Natural killer cell treated with Interleukin-12 subunit alpha and Interleukin-12 subunit beta and Interleukin-15 and Interleukin-18, amount 100 ng/mL, for 72 hours (primary cell): ENCODE measurements at regions not wholly inside any gene's neighbourhood (a gene's known extent, or its start where the extent isn't known, plus 50 kb on each side); places are given as distances from the start of the nearest gene placed in this dataset.
A peak's percentile ranks its signal among the peaks of the same experiment; 100 is the strongest.

Experiments used
- ATAC-seq, 2 donors: fragments of 150-1000 bp; cut with Tn5 transposase in 1 of 2; sonication (Bioruptor Pico), chemical (Tn5 transposase) in 1 of 2; 2 replicates each; pipeline ENCODE4 v1.10.0; 2021
- DNase-seq: peaks from one replicate; pipeline ENCODE4 v3.0.0; 2022; ENCODE audit warnings: low spot score
- H3K27ac Mint-ChIP-seq, 2 donors: 1 replicate in 1 of 2; 2 replicates in 1 of 2; pipeline ENCODE4 v1.8.0; 2022; ENCODE audit warnings: mixed read lengths in 2 of 2, mild to moderate bottlenecking in 1 of 2, moderate library complexity in 1 of 2
- H3K27me3 Mint-ChIP-seq, 2 donors: 1 replicate in 1 of 2; 2 replicates in 1 of 2; pipeline ENCODE4 v1.8.0; 2022; ENCODE audit warnings: mixed read lengths in 2 of 2
- H3K36me3 Mint-ChIP-seq: one replicate; pipeline ENCODE4 v1.8.0; 2022; ENCODE audit warnings: mixed read lengths
- H3K4me1 Mint-ChIP-seq, 2 donors: 1 replicate in 1 of 2; 2 replicates in 1 of 2; pipeline ENCODE4 v1.8.0; 2022; ENCODE audit warnings: low read depth in 2 of 2, mixed read lengths in 2 of 2, mild to moderate bottlenecking in 1 of 2
- H3K4me3 Mint-ChIP-seq: one replicate; pipeline ENCODE4 v1.8.0; 2022; ENCODE audit warnings: mixed read lengths
- H3K9me3 Mint-ChIP-seq: 2 replicates; pipeline ENCODE4 v1.8.0; 2022; ENCODE audit warnings: mixed read lengths

- DNase-seq: no peak
- Mint-ChIP-seq H3K4me1 (peaks cover 5% of the 10 kb centered on the region in 2 donors), H3K9me3 (no peaks in the 10 kb centered on the region), H3K27ac (no peak overlapping the region), H3K27me3 (peaks cover 10 to 14% of the 10 kb centered on the region in 2 donors), H3K36me3 (no peaks in the 10 kb centered on the region), H3K4me3 (no peak overlapping the region)
- no peak for ATAC-seq
These were observed 157.4 kb downstream of the SIPA1L2 start for GRCh38 chr1:232472485-232473041.

- DNase-seq: no peak
- peaks cover 5% of the 10 kb centered on the region in 2 donors for H3K4me1 Mint-ChIP-seq
- no peaks in the 10 kb centered on the region for H3K36me3 Mint-ChIP-seq
- no peak for ATAC-seq
- H3K27ac Mint-ChIP-seq: no peak overlapping the region
- no peaks in the 10 kb centered on the region for H3K9me3 Mint-ChIP-seq
- H3K27me3 Mint-ChIP-seq: peaks cover 3 to 9% of the 10 kb centered on the region in 2 donors
- no peak overlapping the region for H3K4me3 Mint-ChIP-seq
These were observed 158.7 kb downstream of the SIPA1L2 start for GRCh38 chr1:232471250-232471649.

GRCh38 chr1:232470711-232471110, 159.2 kb downstream of the SIPA1L2 start:
- peaks cover 0 to 7% of the 10 kb centered on the region in 2 donors for H3K27me3 Mint-ChIP-seq
- H3K4me1 Mint-ChIP-seq: peaks cover 5% of the 10 kb centered on the region in 2 donors
- no peaks in the 10 kb centered on the region for H3K36me3 Mint-ChIP-seq
- no peak for DNase-seq
- no peak overlapping the region for H3K27ac Mint-ChIP-seq
- H3K9me3 Mint-ChIP-seq: no peaks in the 10 kb centered on the region
- ATAC-seq: no peak
- H3K4me3 Mint-ChIP-seq: no peak overlapping the region

- Mint-ChIP-seq H3K4me3 (no peak overlapping the region), H3K27ac (no peak overlapping the region), H3K9me3 (no peaks in the 10 kb centered on the region), H3K4me1 (peaks cover 5% of the 10 kb centered on the region in 2 donors), H3K27me3 (peaks cover 10 to 16% of the 10 kb centered on the region in 2 donors), H3K36me3 (no peaks in the 10 kb centered on the region)
- no peak for DNase-seq
- ATAC-seq: no peak
These were observed 161.7 kb downstream of the SIPA1L2 start for GRCh38 chr1:232468249-232468648.

GRCh38 chr1:232467073-232467760, 162.7 kb downstream of the SIPA1L2 start:
- Mint-ChIP-seq H3K27me3 (peaks cover 20% of the 10 kb centered on the region in 2 donors), H3K4me1 (peaks cover 5% of the 10 kb centered on the region in 2 donors), H3K4me3 (no peak overlapping the region), H3K36me3 (no peaks in the 10 kb centered on the region), H3K9me3 (no peaks in the 10 kb centered on the region), H3K27ac (no peak overlapping the region)
- ATAC-seq: no peak
- DNase-seq: no peak

- DNase-seq (no peak), ATAC-seq (no peak)
- no peak overlapping the region for H3K27ac Mint-ChIP-seq
- H3K36me3 Mint-ChIP-seq: no peaks in the 10 kb centered on the region
- peaks cover 24 to 37% of the 10 kb centered on the region in 2 donors for H3K27me3 Mint-ChIP-seq
- H3K4me3 Mint-ChIP-seq: no peak overlapping the region
- peaks cover 1 to 3% of the 10 kb centered on the region in 2 donors for H3K4me1 Mint-ChIP-seq
- no peaks in the 10 kb centered on the region for H3K9me3 Mint-ChIP-seq
These were observed 165.6 kb downstream of the SIPA1L2 start for GRCh38 chr1:232464325-232464724.

- H3K36me3 Mint-ChIP-seq: no peaks in the 10 kb centered on the region
- H3K4me1 Mint-ChIP-seq: peaks cover 10 to 12% of the 10 kb centered on the region in 2 donors
- DNase-seq (no peak), ATAC-seq (no peak)
- H3K27me3 Mint-ChIP-seq: peaks cover 27 to 37% of the 10 kb centered on the region in 2 donors
- H3K9me3 Mint-ChIP-seq: no peaks in the 10 kb centered on the region
- no peak overlapping the region for H3K27ac Mint-ChIP-seq
- H3K4me3 Mint-ChIP-seq: no peak overlapping the region
These were observed 166.7 kb downstream of the SIPA1L2 start for GRCh38 chr1:232463225-232463624.

GRCh38 chr1:232462213-232462612, 167.7 kb downstream of the SIPA1L2 start:
- ATAC-seq: no peak
- H3K4me1 Mint-ChIP-seq: peaks cover 15 to 23% of the 10 kb centered on the region in 2 donors
- H3K4me3 Mint-ChIP-seq: no peak overlapping the region
- H3K27me3 Mint-ChIP-seq: peaks cover 27 to 37% of the 10 kb centered on the region in 2 donors
- H3K9me3 Mint-ChIP-seq: no peaks in the 10 kb centered on the region
- no peaks in the 10 kb centered on the region for H3K36me3 Mint-ChIP-seq
- no peak for DNase-seq
- H3K27ac Mint-ChIP-seq: no peak overlapping the region

GRCh38 chr1:232459826-232460225, 170.1 kb downstream of the SIPA1L2 start:
- Mint-ChIP-seq H3K4me1 (peaks cover 20 to 31% of the 10 kb centered on the region in 2 donors), H3K4me3 (no peak overlapping the region), H3K36me3 (no peaks in the 10 kb centered on the region), H3K27ac (no peak overlapping the region), H3K9me3 (no peaks in the 10 kb centered on the region), H3K27me3 (peaks cover 22 to 30% of the 10 kb centered on the region in 2 donors)
- DNase-seq: no peak
- no peak for ATAC-seq

- Mint-ChIP-seq H3K36me3 (no peaks in the 10 kb centered on the region), H3K4me3 (no peak overlapping the region), H3K27ac (no peak overlapping the region), H3K9me3 (no peaks in the 10 kb centered on the region), H3K27me3 (peaks cover 24 to 36% of the 10 kb centered on the region in 2 donors), H3K4me1 (peaks cover 24 to 37% of the 10 kb centered on the region in 2 donors)
- DNase-seq (no peak), ATAC-seq (peak; percentile 79 to 80)
These were observed 170.8 kb downstream of the SIPA1L2 start for GRCh38 chr1:232459087-232459486.

- Mint-ChIP-seq H3K36me3 (no peaks in the 10 kb centered on the region), H3K4me1 (peaks cover 24 to 37% of the 10 kb centered on the region in 2 donors), H3K27me3 (peaks cover 19 to 26% of the 10 kb centered on the region in 2 donors), H3K9me3 (no peaks in the 10 kb centered on the region), H3K4me3 (peak overlapping the region; percentile 42), H3K27ac (no peak overlapping the region)
- peak; percentile 75 for DNase-seq
- peak; percentile 89 to 93 for ATAC-seq
These were observed 172.3 kb downstream of the SIPA1L2 start for GRCh38 chr1:232457595-232457994.

- Mint-ChIP-seq H3K27ac (peak overlapping the region in 1 of 2 donors; percentile 24), H3K27me3 (peaks cover 19 to 23% of the 10 kb centered on the region in 2 donors), H3K4me3 (no peak overlapping the region), H3K36me3 (no peaks in the 10 kb centered on the region), H3K9me3 (no peaks in the 10 kb centered on the region), H3K4me1 (peaks cover 30 to 43% of the 10 kb centered on the region in 2 donors)
- no peak for DNase-seq
- ATAC-seq: no peak
These were observed 173.2 kb downstream of the SIPA1L2 start for GRCh38 chr1:232456714-232457113.

- Mint-ChIP-seq H3K36me3 (no peaks in the 10 kb centered on the region), H3K4me1 (peaks cover 28 to 45% of the 10 kb centered on the region in 2 donors), H3K27ac (no peak overlapping the region), H3K27me3 (peaks cover 6 to 12% of the 10 kb centered on the region in 2 donors), H3K9me3 (no peaks in the 10 kb centered on the region), H3K4me3 (no peak overlapping the region)
- ATAC-seq: no peak
- no peak for DNase-seq
These were observed 175.6 kb downstream of the SIPA1L2 start for GRCh38 chr1:232454227-232454886.
